C4-2B (cell line): ENCODE measurements at regions not wholly inside any gene's neighbourhood (a gene's known extent, or its start where the extent isn't known, plus 50 kb on each side); places are given as distances from the start of the nearest gene placed in this dataset.

Experiments used
- CTCF ChIP-seq: fragments of 450-650 bp; conservative IDR thresholded peaks from 2 replicates; pipeline ENCODE4 v1.5.1; 2017; ENCODE audit warnings: mild to moderate bottlenecking
- ZFX ChIP-seq: fragments of 450-650 bp; IDR thresholded peaks from 2 replicates; pipeline ENCODE4 v1.6.1; 2017

GRCh38 chr1:4375812-4376211, 278.6 kb upstream of the AJAP1 start:
- TF ChIP-seq CTCF (no peak), ZFX (no peak)
